ENCODE measurements at regions not wholly inside any gene's neighbourhood (a gene's known extent, or its start where the extent isn't known, plus 50 kb on each side); places are given as distances from the start of the nearest gene placed in this dataset.

- DNase-seq (ENCODE audit: low spot score): no peak
- ATAC-seq (ENCODE audit: low read depth): no peak
- TF ChIP-seq CTCF (IDR thresholded peaks at IDR 0.05; ENCODE audit: poor library complexity, severe bottlenecking): no peak
Observed at GRCh38 chr13:83816081-83816480, 66.2 kb downstream of the SLITRK1 start.

GRCh38 chr13:83815598-83815997 lies 66.7 kb downstream of the SLITRK1 start:
- Histone ChIP-seq H3K4me3 (ENCODE audit: severe bottlenecking) (no peak overlapping the region), H3K27ac (ENCODE audit: poor library complexity, severe bottlenecking) (no peak overlapping the region), H3K9me3 (ENCODE audit: severe bottlenecking) (no peaks in the 10 kb centered on the region), H3K4me1 (ENCODE audit: insufficient read depth, poor library complexity, severe bottlenecking) (peaks cover 3% of the 10 kb centered on the region), H3K36me3 (ENCODE audit: low read depth) (no peaks in the 10 kb centered on the region), H3K27me3 (ENCODE audit: insufficient read depth, poor library complexity, severe bottlenecking) (no peaks in the 10 kb centered on the region)
- no peak for TF ChIP-seq CTCF (IDR thresholded peaks at IDR 0.05; ENCODE audit: poor library complexity, severe bottlenecking)
- no peak for DNase-seq (ENCODE audit: low spot score)
- no peak for ATAC-seq (ENCODE audit: low read depth)

More at GRCh38 chr13:83816081-83816480, 66.2 kb downstream of the SLITRK1 start:
- H3K36me3 ChIP-seq (ENCODE audit: low read depth): no peaks in the 10 kb centered on the region
- H3K4me1 ChIP-seq (ENCODE audit: insufficient read depth, poor library complexity, severe bottlenecking): peaks cover 3% of the 10 kb centered on the region
- no peaks in the 10 kb centered on the region for H3K27me3 ChIP-seq (ENCODE audit: insufficient read depth, poor library complexity, severe bottlenecking)
- no peaks in the 10 kb centered on the region for H3K9me3 ChIP-seq (ENCODE audit: severe bottlenecking)
- no peak overlapping the region for H3K4me3 ChIP-seq (ENCODE audit: severe bottlenecking)
- no peak overlapping the region for H3K27ac ChIP-seq (ENCODE audit: poor library complexity, severe bottlenecking)

GRCh38 chr13:83810136-83810535 lies 72.1 kb downstream of the SLITRK1 start:
- no peak for TF ChIP-seq CTCF (IDR thresholded peaks at IDR 0.05; ENCODE audit: poor library complexity, severe bottlenecking)
- Histone ChIP-seq H3K4me3 (ENCODE audit: severe bottlenecking) (no peak overlapping the region), H3K4me1 (ENCODE audit: insufficient read depth, poor library complexity, severe bottlenecking) (no peaks in the 10 kb centered on the region), H3K27me3 (ENCODE audit: insufficient read depth, poor library complexity, severe bottlenecking) (no peaks in the 10 kb centered on the region), H3K9me3 (ENCODE audit: severe bottlenecking) (no peaks in the 10 kb centered on the region), H3K27ac (ENCODE audit: poor library complexity, severe bottlenecking) (no peak overlapping the region), H3K36me3 (ENCODE audit: low read depth) (no peaks in the 10 kb centered on the region)
- ATAC-seq (ENCODE audit: low read depth) (no peak), DNase-seq (ENCODE audit: low spot score) (no peak)

GRCh38 chr13:83804356-83804962 lies 77.8 kb downstream of the SLITRK1 start:
- H3K4me3 ChIP-seq (ENCODE audit: severe bottlenecking): no peak overlapping the region
- no peaks in the 10 kb centered on the region for H3K27me3 ChIP-seq (ENCODE audit: insufficient read depth, poor library complexity, severe bottlenecking)
- DNase-seq (ENCODE audit: low spot score) (no peak), ATAC-seq (ENCODE audit: low read depth) (no peak)
- TF ChIP-seq CTCF (IDR thresholded peaks at IDR 0.05; ENCODE audit: poor library complexity, severe bottlenecking): no peak
- H3K9me3 ChIP-seq (ENCODE audit: severe bottlenecking): no peaks in the 10 kb centered on the region
- H3K4me1 ChIP-seq (ENCODE audit: insufficient read depth, poor library complexity, severe bottlenecking): no peaks in the 10 kb centered on the region
- no peaks in the 10 kb centered on the region for H3K36me3 ChIP-seq (ENCODE audit: low read depth)
- no peak overlapping the region for H3K27ac ChIP-seq (ENCODE audit: poor library complexity, severe bottlenecking)

- DNase-seq (ENCODE audit: low spot score): no peak
Observed at GRCh38 chr13:83798731-83799130, 83.5 kb downstream of the SLITRK1 start.

More at GRCh38 chr13:83798731-83799130, 83.5 kb downstream of the SLITRK1 start:
- no peak for TF ChIP-seq CTCF (IDR thresholded peaks at IDR 0.05; ENCODE audit: poor library complexity, severe bottlenecking)
- no peaks in the 10 kb centered on the region for H3K9me3 ChIP-seq (ENCODE audit: severe bottlenecking)
- peak; percentile 64 for ATAC-seq (ENCODE audit: low read depth)
- peaks cover 6% of the 10 kb centered on the region for H3K4me1 ChIP-seq (ENCODE audit: insufficient read depth, poor library complexity, severe bottlenecking)
- no peak overlapping the region for H3K27ac ChIP-seq (ENCODE audit: poor library complexity, severe bottlenecking)
- H3K27me3 ChIP-seq (ENCODE audit: insufficient read depth, poor library complexity, severe bottlenecking): no peaks in the 10 kb centered on the region
- H3K4me3 ChIP-seq (ENCODE audit: severe bottlenecking): no peak overlapping the region
- H3K36me3 ChIP-seq (ENCODE audit: low read depth): no peaks in the 10 kb centered on the region
